Ishikawa (cell line): ENCODE measurements at regions not wholly inside any gene's neighbourhood (a gene's known extent, or its start where the extent isn't known, plus 50 kb on each side); places are given as distances from the start of the nearest gene placed in this dataset.

Experiments used
- CEBPB ChIP-seq: IDR thresholded peaks from 2 replicates; pipeline ENCODE4 v1.6.1; 2012
- CREB1 ChIP-seq: IDR thresholded peaks from 2 replicates; pipeline ENCODE4 v1.6.1; 2012; ENCODE audit warnings: low read depth
- EGR1 ChIP-seq: IDR thresholded peaks from 2 replicates; pipeline ENCODE4 v1.6.1; 2012
- EP300 ChIP-seq: IDR thresholded peaks from 2 replicates; pipeline ENCODE4 v1.6.1; 2012; ENCODE audit warnings: borderline replicate concordance
- MAX ChIP-seq: IDR thresholded peaks from 2 replicates; pipeline ENCODE4 v1.6.1; 2012
- NFIC ChIP-seq: IDR thresholded peaks from 2 replicates; pipeline ENCODE4 v1.6.1; 2012
- RAD21 ChIP-seq: IDR thresholded peaks from 2 replicates; pipeline ENCODE4 v1.6.1; 2012; ENCODE audit warnings: low read depth
- REST ChIP-seq: IDR thresholded peaks from 2 replicates; pipeline ENCODE4 v1.6.1; 2012; ENCODE audit warnings: low read depth, mild to moderate bottlenecking
- TAF1 ChIP-seq: IDR thresholded peaks from 2 replicates; pipeline ENCODE4 v1.6.1; 2012; ENCODE audit warnings: low read depth, mild to moderate bottlenecking
- TCF12 ChIP-seq: IDR thresholded peaks from 2 replicates; pipeline ENCODE4 v1.6.1; 2012; ENCODE audit warnings: low read depth
- TEAD4 ChIP-seq: IDR thresholded peaks from 2 replicates; pipeline ENCODE4 v1.6.1; 2012
- USF1 ChIP-seq: IDR thresholded peaks from 2 replicates; pipeline ENCODE4 v1.6.1; 2012
- YY1 ChIP-seq: IDR thresholded peaks from 2 replicates; pipeline ENCODE4 v1.6.1; 2012; ENCODE audit warnings: low read depth
- ZBTB7A ChIP-seq: IDR thresholded peaks from 2 replicates; pipeline ENCODE4 v1.6.1; 2012; ENCODE audit warnings: low read depth

DNA sequence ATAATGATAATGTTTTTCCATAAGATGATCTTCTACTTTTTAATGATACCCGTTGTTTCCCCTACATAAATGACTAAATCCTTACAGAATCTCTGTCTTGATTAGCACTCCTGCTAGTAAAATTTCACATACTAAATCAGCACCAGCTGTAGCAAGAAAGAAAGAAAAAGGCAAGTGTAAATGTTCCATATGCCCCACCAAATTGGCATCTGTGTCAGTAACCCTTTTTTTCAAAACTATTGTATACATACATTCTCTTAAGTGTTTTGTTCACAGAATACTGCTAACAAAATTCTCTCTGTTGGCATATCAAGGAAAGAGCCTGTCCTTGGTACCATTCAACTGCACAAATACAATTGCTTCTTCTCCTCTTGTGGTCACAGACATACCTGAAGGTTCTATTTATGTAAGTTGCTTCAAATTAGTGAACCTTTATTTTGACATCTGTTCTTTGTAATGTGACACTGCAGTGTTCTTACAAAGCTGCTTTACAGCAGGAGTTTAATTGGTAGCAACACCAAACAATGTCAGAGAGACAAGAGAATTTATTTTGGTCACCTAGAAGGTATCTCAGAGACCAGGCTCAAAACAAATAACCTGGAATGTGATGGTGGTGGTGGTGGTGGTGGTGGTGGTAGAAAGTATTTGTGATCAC lies 641.9 kb downstream of the ZEB2 start:
- TF ChIP-seq REST (no peak), MAX (no peak), CEBPB (no peak), USF1 (no peak), CREB1 (no peak), EGR1 (no peak), TEAD4 (no peak), RAD21 (no peak), YY1 (no peak), EP300 (no peak), NFIC (no peak), TCF12 (no peak), ZBTB7A (no peak), TAF1 (no peak)
